Left forelimb (tissue), 1 donor: ENCODE measurements at regions not wholly inside any gene's neighbourhood (a gene's known extent, or its start where the extent isn't known, plus 50 kb on each side); places are given as distances from the start of the nearest gene placed in this dataset.

Source experiments
- DNase-seq: peaks from one replicate; pipeline ENCODE4 v3.0.0-alpha.2; 2018; ENCODE audit warnings: low spot score

- no peak for DNase-seq
Observed at GRCh38 chr2:200137691-200138090, 168.8 kb upstream of the SPATS2L start.

DNA sequence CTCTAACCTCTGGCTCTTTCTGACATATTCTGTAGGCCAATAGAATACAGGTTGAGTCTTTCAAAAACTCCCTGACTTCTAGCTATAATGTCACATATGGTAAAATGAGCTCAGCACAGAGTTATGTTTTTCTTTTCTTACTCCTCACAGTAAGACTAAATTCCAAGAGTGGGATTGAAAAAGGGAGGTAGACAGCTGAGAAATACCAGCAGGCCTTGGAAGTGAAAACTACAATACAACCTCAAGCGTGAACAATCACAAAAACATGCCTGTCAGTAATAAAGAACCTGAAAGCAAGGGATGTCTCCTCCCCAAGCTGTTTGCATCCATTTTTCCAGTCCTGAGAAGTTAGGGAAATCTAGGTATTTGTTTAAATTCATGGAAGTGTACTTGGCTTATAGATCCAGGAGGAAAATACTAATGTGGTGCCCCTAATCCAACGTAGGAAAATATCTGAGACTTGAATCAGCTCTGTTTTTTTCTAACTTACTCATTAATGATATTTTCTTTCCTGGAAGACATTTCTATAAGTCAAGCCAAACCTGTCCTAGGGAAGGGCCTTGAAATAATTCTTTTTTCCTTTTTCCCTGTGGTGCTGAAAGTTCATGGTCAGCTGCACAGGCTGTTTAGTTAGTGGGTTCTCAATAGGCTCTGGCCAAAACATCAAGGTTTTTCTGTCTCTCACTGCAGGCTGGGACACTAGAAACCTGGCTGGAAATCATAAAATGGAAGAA, 167.9 kb upstream of the SPATS2L start:
- no peak for DNase-seq

DNA sequence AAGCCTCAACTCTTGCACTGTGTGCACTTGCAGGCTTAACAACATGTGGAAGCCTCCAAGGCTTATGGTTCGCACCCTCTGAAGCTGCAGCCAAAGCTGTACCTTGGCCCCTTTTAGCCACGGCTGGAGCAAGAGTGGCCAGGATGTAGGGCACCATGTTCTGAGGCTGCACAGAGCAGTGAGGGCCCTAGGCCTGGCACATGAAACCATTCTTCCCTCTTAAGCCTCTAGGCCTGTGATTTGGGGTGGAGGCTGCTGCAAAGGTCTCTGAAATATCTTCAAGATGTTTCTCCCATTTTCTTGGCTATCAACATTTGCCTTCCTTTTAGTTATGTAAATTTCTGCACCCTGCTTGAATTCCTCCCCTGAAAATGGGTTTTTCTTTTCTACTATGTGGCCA, 161.9 kb upstream of the SPATS2L start:
- no peak for DNase-seq

DNA sequence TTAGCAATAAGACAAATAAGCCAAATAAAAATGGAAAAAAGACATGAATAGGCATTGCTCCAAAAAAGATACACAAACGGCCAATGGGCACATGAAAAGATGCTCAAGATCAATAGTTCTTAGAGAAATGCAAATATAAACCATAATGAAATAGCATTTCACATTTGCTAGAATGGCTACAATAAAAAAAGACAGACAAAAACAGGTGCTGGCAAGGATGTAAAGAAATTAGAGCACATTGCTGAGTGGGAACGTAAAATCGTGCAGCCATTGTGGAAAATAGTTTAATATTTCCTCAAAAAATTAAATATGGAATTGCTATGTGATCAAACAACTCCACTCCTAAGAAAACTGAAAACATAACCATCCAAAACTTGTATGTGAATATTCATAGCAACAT, 160.0 kb upstream of the SPATS2L start:
- no peak for DNase-seq

DNA sequence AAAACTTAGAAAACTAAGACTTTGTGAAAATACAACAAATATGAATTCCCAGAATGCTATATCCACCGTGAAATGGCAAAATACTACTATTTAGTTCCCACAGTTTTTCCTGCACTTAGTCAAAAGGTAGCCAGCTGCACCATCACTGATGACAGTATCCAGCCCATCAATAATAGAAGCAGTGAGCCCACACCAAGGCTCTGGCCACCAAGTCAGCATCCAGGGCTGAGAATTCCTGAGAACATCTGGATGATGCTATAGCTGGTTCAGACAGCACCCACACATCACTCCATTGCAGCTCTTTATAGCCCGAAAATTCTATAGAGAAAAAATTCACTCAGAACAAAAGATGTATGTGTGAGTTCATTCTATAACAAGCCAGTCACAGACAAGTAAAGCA, 159.1 kb upstream of the SPATS2L start:
- no peak for DNase-seq

GRCh38 chr2:200148366-200148765, 158.1 kb upstream of the SPATS2L start:
- no peak for DNase-seq

GRCh38 chr2:200150411-200151086, 155.9 kb upstream of the SPATS2L start:
- no peak for DNase-seq

GRCh38 chr2:200155652-200156051, 150.8 kb upstream of the SPATS2L start:
- DNase-seq = no peak

DNA sequence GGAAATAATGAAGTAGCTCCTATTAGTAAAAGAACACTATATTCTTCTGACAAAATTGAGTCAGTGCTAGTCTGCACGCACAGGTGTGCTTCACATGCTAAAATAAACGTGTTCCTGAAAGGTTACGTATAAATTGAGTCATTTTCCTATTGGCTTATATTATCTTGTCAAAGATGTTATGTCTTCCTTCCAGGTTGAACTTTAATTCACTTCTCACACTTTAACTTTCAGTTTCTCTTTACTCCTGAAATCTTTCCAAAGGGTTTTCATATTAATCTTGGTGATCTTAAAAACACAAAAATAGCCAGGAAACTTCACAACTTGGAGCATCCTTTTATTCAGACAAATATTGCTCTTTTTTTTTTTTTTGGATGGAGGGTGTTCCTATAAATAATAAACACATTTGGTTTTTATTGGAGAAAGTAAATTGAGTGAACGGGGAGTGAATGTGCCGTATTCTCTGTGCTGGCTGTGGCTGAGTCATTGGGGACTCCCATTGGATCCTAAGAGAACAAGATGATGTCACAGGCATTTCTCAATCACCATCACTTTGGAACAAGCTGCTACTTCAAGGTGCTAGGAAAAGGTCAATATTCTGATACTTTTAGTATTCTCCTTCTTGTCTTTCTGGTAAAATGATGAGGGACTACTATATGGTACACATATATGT, 150.2 kb upstream of the SPATS2L start:
- no peak for DNase-seq

- DNase-seq = no peak
Observed at GRCh38 chr2:200158647-200159356, 147.7 kb upstream of the SPATS2L start.

DNA sequence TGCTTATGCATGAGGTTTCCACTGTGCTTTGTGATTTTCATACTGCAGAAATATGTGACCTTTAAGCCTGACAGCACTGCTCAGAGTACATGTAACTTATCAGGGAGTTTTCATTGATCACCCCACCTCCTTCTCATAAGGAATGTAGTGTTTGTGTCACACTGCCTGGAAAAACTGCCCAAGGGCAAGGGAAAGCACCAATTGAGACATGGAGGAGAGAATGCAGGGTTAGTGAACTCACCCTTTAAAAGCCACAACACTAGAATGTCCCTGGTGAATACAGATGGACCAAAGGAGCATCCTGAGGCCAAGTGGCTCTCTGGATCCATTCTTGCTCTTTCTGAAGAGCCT, 147.2 kb upstream of the SPATS2L start:
- no peak for DNase-seq

GRCh38 chr2:200159829-200160781, 146.4 kb upstream of the SPATS2L start:
- no peak for DNase-seq

GRCh38 chr2:200161458-200161857, 145.0 kb upstream of the SPATS2L start:
- DNase-seq = no peak

DNA sequence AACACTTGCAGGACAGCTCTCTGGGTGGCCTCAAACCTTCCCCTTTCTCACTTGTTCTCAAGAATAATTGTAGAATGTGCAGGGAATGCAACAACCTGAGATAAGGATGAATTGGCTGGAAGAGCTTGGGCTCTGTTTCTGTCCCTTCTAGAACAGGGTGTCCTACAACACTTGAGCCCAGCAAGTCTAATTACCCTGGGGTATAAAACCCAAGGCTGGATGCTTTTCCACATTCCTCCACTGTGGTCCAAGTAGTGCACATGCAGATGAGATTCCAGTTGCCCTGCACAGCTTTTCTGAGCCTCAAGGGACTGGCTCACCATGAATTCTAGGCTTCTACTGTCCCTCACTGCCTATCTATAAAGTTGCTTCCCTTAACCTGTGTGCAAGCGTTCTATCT, 140.8 kb upstream of the SPATS2L start:
- no peak for DNase-seq

GRCh38 chr2:200168641-200169555, 137.6 kb upstream of the SPATS2L start:
- no peak for DNase-seq

GRCh38 chr2:200170221-200170620, 136.3 kb upstream of the SPATS2L start:
- no peak for DNase-seq

- DNase-seq = no peak
Observed at GRCh38 chr2:200171731-200172482, 134.6 kb upstream of the SPATS2L start.

DNA sequence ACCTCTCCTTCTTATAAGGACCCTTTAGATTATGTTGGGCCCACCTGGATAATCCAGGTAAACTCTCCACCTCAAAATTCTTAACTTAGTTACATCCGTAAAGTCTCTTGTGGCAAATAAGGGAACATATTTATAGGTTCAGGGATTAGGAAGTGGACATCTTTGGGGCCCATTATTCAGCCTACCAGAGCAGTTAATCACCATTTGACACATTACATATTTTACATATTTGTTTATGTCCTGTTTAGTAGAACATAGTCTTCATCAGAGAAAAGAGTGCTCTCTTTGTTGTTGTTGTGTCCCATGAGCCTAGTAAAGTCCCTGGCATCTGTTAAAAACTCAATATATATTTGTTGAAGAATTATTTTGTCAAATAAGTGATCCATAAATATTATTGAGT, 134.0 kb upstream of the SPATS2L start:
- no peak for DNase-seq

DNA sequence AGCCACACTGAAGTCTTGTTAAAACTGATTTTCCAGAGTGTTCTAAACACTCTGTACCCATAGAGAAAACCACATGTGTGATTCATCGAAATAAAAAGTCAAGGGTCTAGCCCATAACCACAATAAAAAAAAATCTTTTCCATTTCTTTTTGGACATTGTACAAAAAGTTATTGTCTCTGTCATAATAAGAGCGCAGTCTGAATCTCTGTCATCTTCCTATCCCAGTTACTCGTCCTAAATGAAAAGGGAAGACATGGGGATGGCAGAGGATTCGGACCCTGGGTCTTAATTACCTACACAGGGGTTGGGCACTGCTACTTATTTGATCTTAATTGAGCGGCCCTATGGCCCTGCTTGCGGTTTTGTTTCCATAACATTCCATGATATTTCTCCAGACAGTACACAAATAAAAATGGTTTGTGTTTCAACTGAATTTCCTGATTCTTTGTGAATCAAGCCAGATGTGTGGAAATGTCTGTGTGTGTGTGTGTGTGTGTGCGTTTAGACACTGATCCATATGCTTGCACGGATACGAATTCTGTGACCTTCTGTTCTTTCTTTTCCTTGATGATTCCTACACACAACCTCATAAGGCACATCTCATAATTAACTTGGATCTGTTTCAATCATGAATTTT, 133.4 kb upstream of the SPATS2L start:
- no peak for DNase-seq
